ENCODE measurements at regions not wholly inside any gene's neighbourhood (a gene's known extent, or its start where the extent isn't known, plus 50 kb on each side); places are given as distances from the start of the nearest gene placed in this dataset.

GRCh38 chr7:19619122-19619521 lies 89.7 kb downstream of the POLR1F start:
- TF ChIP-seq CTCF (IDR thresholded peaks at IDR 0.05; ENCODE audit: borderline replicate concordance, extremely low read depth, low read length, poor library complexity, severe bottlenecking) = no peak
- no peak for TF ChIP-seq EZH2 (IDR thresholded peaks at IDR 0.05; ENCODE audit: borderline replicate concordance, low read depth, low read length, severe bottlenecking)
